HG02678 (cell line): ENCODE measurements at regions not wholly inside any gene's neighbourhood (a gene's known extent, or its start where the extent isn't known, plus 50 kb on each side); places are given as distances from the start of the nearest gene placed in this dataset.

ENCODE experiments used
- ATAC-seq: cut with Tn5 transposase; IDR thresholded peaks from one replicate; pipeline ENCODE4 v1.9.1; 2021; ENCODE audit warnings: mild to moderate bottlenecking, moderate library complexity; ENCODE audit not compliant: unreplicated experiment

GRCh38 chrX:113545040-113545439 lies 704.4 kb upstream of the AMOT start:
- ATAC-seq: no peak

- ATAC-seq: no peak
Observed at GRCh38 chrX:113539599-113540356, 699.1 kb upstream of the AMOT start.

- ATAC-seq: no peak
Observed at GRCh38 chrX:113529426-113530013, 688.9 kb upstream of the AMOT start.

- ATAC-seq: peak; percentile 100
Observed at GRCh38 chrX:113522814-113523213, 682.2 kb upstream of the AMOT start.

GRCh38 chrX:113514906-113515305 lies 674.3 kb upstream of the AMOT start:
- ATAC-seq: no peak

- ATAC-seq: no peak
Observed at GRCh38 chrX:113512700-113513395, 672.2 kb upstream of the AMOT start.

GRCh38 chrX:113510586-113510985 lies 670.0 kb upstream of the AMOT start:
- ATAC-seq: no peak

- ATAC-seq: no peak
Observed at GRCh38 chrX:113492895-113493294, 652.3 kb upstream of the AMOT start.

GRCh38 chrX:113473418-113473817 lies 632.8 kb upstream of the AMOT start:
- peak; percentile 62 for ATAC-seq

GRCh38 chrX:113473015-113473414 lies 632.4 kb upstream of the AMOT start:
- ATAC-seq: peak; percentile 65

- no peak for ATAC-seq
Observed at GRCh38 chrX:113470166-113470565, 629.5 kb upstream of the AMOT start.

- no peak for ATAC-seq
Observed at GRCh38 chrX:113457719-113458118, 617.1 kb upstream of the AMOT start.

GRCh38 chrX:113455582-113455981 lies 615.0 kb upstream of the AMOT start:
- ATAC-seq: no peak

GRCh38 chrX:113429011-113429410 lies 588.4 kb upstream of the AMOT start:
- ATAC-seq: no peak

- ATAC-seq: no peak
Observed at GRCh38 chrX:113422323-113422722, 581.7 kb upstream of the AMOT start.

- ATAC-seq: no peak
Observed at GRCh38 chrX:113421432-113421831, 580.8 kb upstream of the AMOT start.

- no peak for ATAC-seq
Observed at GRCh38 chrX:113412106-113412505, 571.5 kb upstream of the AMOT start.

- no peak for ATAC-seq
Observed at GRCh38 chrX:113408843-113409242, 568.2 kb upstream of the AMOT start.

- ATAC-seq: no peak
Observed at GRCh38 chrX:113400193-113400704, 559.6 kb upstream of the AMOT start.

- no peak for ATAC-seq
Observed at GRCh38 chrX:113399506-113400192, 559.0 kb upstream of the AMOT start.

- no peak for ATAC-seq
Observed at GRCh38 chrX:113392355-113392754, 551.7 kb upstream of the AMOT start.
